ENCODE measurements at regions not wholly inside any gene's neighbourhood (a gene's known extent, or its start where the extent isn't known, plus 50 kb on each side); places are given as distances from the start of the nearest gene placed in this dataset.

DNA sequence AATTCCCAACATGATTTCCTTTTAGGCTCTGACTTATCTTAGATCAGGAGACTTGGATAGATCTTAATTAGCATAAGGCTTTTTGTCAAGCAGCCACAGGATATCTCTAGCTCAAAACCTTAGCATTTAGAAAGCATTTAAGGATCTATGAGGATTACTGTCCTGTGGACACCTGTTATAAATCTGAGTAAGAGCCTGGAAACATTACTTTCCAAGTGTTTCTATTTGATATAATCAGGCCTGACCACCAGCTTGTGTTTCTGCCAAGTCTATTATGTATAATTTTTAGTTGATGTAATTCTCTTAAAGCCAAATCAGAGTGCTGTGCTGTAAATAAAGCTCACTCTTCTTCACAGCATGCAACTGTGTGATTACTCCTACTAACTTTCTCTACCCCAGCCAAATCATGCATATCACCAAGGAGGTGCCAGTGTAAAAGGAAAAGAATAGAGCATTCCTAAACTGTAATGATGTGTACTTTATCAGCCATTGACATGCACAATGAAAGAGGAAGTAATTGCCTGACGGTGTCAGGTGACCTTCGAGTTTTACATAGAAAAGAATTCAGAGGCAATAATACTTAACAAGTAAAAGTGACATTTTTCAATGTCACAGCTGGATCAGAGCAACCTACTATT is 309.9 kb upstream of the PRMT6 start:
- intact Hi-C loops (cut with DNase I; ENCODE audit: low total_unique reads) = no loop called here
- DNase-seq (ENCODE audit: low spot score in 2 of 2) = no peak
- no peak overlapping the region for H3K4me3 ChIP-seq (ENCODE audit: low read depth, poor library complexity, severe bottlenecking)
- TF ChIP-seq CTCF (IDR thresholded peaks at IDR 0.05) = no peak
- no peak for TF ChIP-seq POLR2A (IDR thresholded peaks at IDR 0.05)
- 13 to 19% methylated on average over 2 of the region's 2 CpGs for WGBS, 2 donors

- intact Hi-C loops (cut with DNase I; ENCODE audit: low total_unique reads) = no loop called here
- TF ChIP-seq POLR2A (IDR thresholded peaks at IDR 0.05) = no peak
- no peak for TF ChIP-seq CTCF (IDR thresholded peaks at IDR 0.05)
- 63 to 64% methylated on average over 3 of the region's 3 CpGs for WGBS, 2 donors
- DNase-seq (ENCODE audit: low spot score in 2 of 2) = no peak
- H3K4me3 ChIP-seq (ENCODE audit: low read depth, poor library complexity, severe bottlenecking) = no peak overlapping the region
Measured at GRCh38 chr1:106747232-106747631, 309.2 kb upstream of the PRMT6 start.

DNA sequence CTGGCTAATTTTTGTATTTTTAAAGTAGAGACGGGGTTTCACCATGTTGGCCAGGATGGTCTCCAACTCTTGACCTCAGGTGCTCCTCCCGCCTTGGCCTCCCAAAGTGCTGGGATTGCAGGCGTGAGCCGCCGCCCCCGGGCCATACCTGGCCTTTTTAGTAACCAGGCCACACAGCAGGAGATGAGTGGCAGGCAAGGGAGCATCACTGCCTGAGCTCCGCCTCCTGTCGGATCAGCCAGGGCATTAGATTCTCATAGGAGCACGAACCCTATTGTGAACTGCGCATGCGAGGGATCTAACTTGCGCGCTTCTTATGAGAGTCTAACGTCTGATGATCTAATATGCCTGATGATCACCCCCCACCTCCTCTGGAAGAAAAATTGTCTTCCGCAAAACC is 308.7 kb upstream of the PRMT6 start:
- 94% methylated on average over 15 of the region's 15 CpGs for WGBS, 2 donors

GRCh38 chr1:106748606-106749005 is 307.9 kb upstream of the PRMT6 start:
- 74 to 84% methylated on average over 2 of the region's 2 CpGs for WGBS, 2 donors
- TF ChIP-seq POLR2A (IDR thresholded peaks at IDR 0.05) (no peak), CTCF (IDR thresholded peaks at IDR 0.05) (no peak)
- intact Hi-C loops (cut with DNase I; ENCODE audit: low total_unique reads) = no loop called here
- DNase-seq (ENCODE audit: low spot score in 2 of 2) = no peak
- no peak overlapping the region for H3K4me3 ChIP-seq (ENCODE audit: low read depth, poor library complexity, severe bottlenecking)

More for the DNA sequence above, 308.7 kb upstream of the PRMT6 start:
- H3K4me3 ChIP-seq (ENCODE audit: low read depth, poor library complexity, severe bottlenecking) = no peak overlapping the region
- intact Hi-C loops (cut with DNase I; ENCODE audit: low total_unique reads) = no loop called here
- no peak for TF ChIP-seq CTCF (IDR thresholded peaks at IDR 0.05)
- TF ChIP-seq POLR2A (IDR thresholded peaks at IDR 0.05) = no peak
- DNase-seq (ENCODE audit: low spot score in 2 of 2) = no peak

DNA sequence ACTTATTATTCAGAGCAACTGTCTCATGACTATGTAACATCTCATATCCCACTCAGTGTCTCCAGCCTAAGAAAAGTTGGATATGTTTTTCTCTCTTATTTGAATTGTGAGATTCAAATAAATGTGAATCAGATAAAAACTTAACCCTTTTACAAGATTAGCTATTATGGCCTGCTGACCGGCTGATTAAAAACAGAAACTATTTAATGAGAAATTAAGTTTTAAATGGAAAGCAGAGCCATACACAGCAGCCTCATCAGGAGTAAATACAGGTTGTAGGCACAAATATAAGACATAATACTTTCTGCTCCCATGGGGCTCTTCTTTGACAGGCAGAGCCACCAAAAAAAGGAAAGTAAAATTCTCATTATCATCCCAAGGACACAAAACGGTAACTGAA is 307.0 kb upstream of the PRMT6 start:
- TF ChIP-seq POLR2A (IDR thresholded peaks at IDR 0.05) (no peak), CTCF (IDR thresholded peaks at IDR 0.05) (no peak)
- 34 to 53% methylated on average over 2 of the region's 2 CpGs for WGBS, 2 donors
- no peak for DNase-seq (ENCODE audit: low spot score in 2 of 2)
- H3K4me3 ChIP-seq (ENCODE audit: low read depth, poor library complexity, severe bottlenecking) = no peak overlapping the region
- intact Hi-C loops (cut with DNase I; ENCODE audit: low total_unique reads) = no loop called here

- intact Hi-C loops (cut with DNase I; ENCODE audit: low total_unique reads) = no loop called here
- no peak for DNase-seq (ENCODE audit: low spot score in 2 of 2)
- no peak overlapping the region for H3K4me3 ChIP-seq (ENCODE audit: low read depth, poor library complexity, severe bottlenecking)
- 65 to 71% methylated on average over 1 of the region's 1 CpG for WGBS, 2 donors
- no peak for TF ChIP-seq POLR2A (IDR thresholded peaks at IDR 0.05)
- no peak for TF ChIP-seq CTCF (IDR thresholded peaks at IDR 0.05)
Measured at GRCh38 chr1:106749906-106750305, 306.6 kb upstream of the PRMT6 start.
